A673 (cell line): ENCODE measurements at regions not wholly inside any gene's neighbourhood (a gene's known extent, or its start where the extent isn't known, plus 50 kb on each side); places are given as distances from the start of the nearest gene placed in this dataset.

Experiments used
- BruUV-seq: library from RNA; stranded (reverse); fragments of 400-500 nt; replicated peaks from 2 replicates; lab custom pipeline; 2021; lab: Mats Ljungman, UMichigan
- CTCF ChIA-PET: fragments of 300-600 bp; sonication (Branson Sonifier 250); formaldehyde crosslinking; loops from one replicate; lab custom pipeline; 2022; ENCODE audit warnings: antibody characterized with exemption; lab: Charles Lee
- POLR2A ChIA-PET: fragments of 300-600 bp; sonication (Branson Sonifier 250); formaldehyde crosslinking; loops from one replicate; lab custom pipeline; 2022; ENCODE audit warnings: antibody characterized with exemption; ENCODE audit not compliant: low non-redundant PET; lab: Charles Lee
- DNase-seq: peaks from one replicate; pipeline ENCODE4 v3.0.0-alpha.2; 2015; ENCODE audit warnings: low spot score
- H3K27ac ChIP-seq: fragments of 200-600 bp; sonication (generic); 2 replicates; pipeline ENCODE4 v1.5.1; 2016; ENCODE audit warnings: mixed run types, low read depth, mild to moderate bottlenecking, mixed read lengths, antibody characterized with exemption, low read length; ENCODE audit not compliant: poor library complexity, severe bottlenecking
- H3K27me3 ChIP-seq: fragments of 200-600 bp; sonication (generic); replicated peaks from 2 replicates; pipeline ENCODE4 v1.6.1; 2017; ENCODE audit warnings: mixed run types, low read depth, mild to moderate bottlenecking, mixed read lengths, antibody characterized with exemption, low read length; ENCODE audit not compliant: insufficient read depth, poor library complexity
- H3K36me3 ChIP-seq: fragments of 200-600 bp; sonication (generic); 2 replicates; pipeline ENCODE4 v1.6.1; 2016; ENCODE audit warnings: mixed run types, mild to moderate bottlenecking, mixed read lengths, antibody characterized with exemption, low read length; ENCODE audit not compliant: insufficient read depth, poor library complexity, severe bottlenecking
- H3K4me1 ChIP-seq: fragments of 200-600 bp; sonication (generic); 2 replicates; pipeline ENCODE4 v1.6.1; 2017; ENCODE audit warnings: mixed run types, mild to moderate bottlenecking, mixed read lengths, antibody characterized with exemption, low read length; ENCODE audit not compliant: insufficient read depth, poor library complexity, severe bottlenecking
- H3K4me3 ChIP-seq: fragments of 200-600 bp; sonication (generic); 2 replicates; pipeline ENCODE4 v1.5.1; 2016; ENCODE audit warnings: low read depth, mixed run types, mild to moderate bottlenecking, mixed read lengths, low read length; ENCODE audit not compliant: poor library complexity, severe bottlenecking
- H3K9me3 ChIP-seq: fragments of 200-600 bp; sonication (generic); 2 replicates; pipeline ENCODE4 v1.6.1; 2016; ENCODE audit warnings: mixed run types, low read depth, mild to moderate bottlenecking, mixed read lengths, antibody characterized with exemption, low read length; ENCODE audit not compliant: poor library complexity, severe bottlenecking
- EZH2 ChIP-seq: fragments of 200-600 bp; sonication (generic); IDR thresholded peaks from 2 replicates; pipeline ENCODE4 v1.6.1; 2017; ENCODE audit warnings: borderline replicate concordance, low read depth, mild to moderate bottlenecking, mixed read lengths, antibody characterized with exemption, low read length; ENCODE audit not compliant: poor library complexity, severe bottlenecking
- intact Hi-C: fragments of 100-400 bp; cut with micrococcal nuclease; formaldehyde crosslinking; loops from one replicate; pipeline ENCODE4 v1.10.0; 2022; ENCODE audit not compliant: unreplicated experiment
- TF ChIP-seq, protein P1 (sequence below): fragments of 300-800, 200-600 bp; sonication (generic); conservative IDR thresholded peaks from 2 replicates; pipeline ENCODE4 v1.5.1; 2017; ENCODE audit warnings: low read depth, mild to moderate bottlenecking, antibody characterized with exemption, low read length, moderate library complexity, mixed read lengths

DNA sequence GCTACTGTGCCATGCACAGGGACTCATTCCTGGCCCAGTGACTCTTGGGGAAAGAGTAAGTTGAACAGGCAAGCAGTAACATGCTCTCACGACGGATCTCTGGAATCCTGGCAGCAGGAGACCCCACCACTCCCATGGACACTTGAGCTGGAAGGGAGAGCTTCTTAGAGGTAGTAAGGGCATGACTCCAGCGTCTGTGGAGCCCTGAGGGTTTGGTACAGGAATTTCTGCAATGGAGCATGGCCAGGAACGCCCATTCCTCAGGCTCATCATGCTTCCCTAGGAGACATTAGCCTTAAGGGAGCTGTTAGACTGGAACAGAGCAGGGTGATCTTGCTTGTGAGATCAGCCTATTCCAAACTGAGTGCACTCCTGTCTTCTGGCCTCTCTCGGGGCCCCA, 212.9 kb downstream of the MAT2B start:
- Histone ChIP-seq H3K27ac (no peak overlapping the region), H3K4me3 (no peak overlapping the region), H3K4me1 (no peaks in the 10 kb centered on the region), H3K27me3 (peaks cover 13% of the 10 kb centered on the region), H3K36me3 (no peaks in the 10 kb centered on the region), H3K9me3 (no peaks in the 10 kb centered on the region)
- no peak for DNase-seq
- BruUV-seq = no TSS peak
- ChIA-PET CTCF (no interaction called here), POLR2A (no interaction called here)
- no peak for TF ChIP-seq EZH2
- TF ChIP-seq, protein P1, sequence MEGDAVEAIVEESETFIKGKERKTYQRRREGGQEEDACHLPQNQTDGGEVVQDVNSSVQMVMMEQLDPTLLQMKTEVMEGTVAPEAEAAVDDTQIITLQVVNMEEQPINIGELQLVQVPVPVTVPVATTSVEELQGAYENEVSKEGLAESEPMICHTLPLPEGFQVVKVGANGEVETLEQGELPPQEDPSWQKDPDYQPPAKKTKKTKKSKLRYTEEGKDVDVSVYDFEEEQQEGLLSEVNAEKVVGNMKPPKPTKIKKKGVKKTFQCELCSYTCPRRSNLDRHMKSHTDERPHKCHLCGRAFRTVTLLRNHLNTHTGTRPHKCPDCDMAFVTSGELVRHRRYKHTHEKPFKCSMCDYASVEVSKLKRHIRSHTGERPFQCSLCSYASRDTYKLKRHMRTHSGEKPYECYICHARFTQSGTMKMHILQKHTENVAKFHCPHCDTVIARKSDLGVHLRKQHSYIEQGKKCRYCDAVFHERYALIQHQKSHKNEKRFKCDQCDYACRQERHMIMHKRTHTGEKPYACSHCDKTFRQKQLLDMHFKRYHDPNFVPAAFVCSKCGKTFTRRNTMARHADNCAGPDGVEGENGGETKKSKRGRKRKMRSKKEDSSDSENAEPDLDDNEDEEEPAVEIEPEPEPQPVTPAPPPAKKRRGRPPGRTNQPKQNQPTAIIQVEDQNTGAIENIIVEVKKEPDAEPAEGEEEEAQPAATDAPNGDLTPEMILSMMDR = no peak
- intact Hi-C loops = no loop called here

DNA sequence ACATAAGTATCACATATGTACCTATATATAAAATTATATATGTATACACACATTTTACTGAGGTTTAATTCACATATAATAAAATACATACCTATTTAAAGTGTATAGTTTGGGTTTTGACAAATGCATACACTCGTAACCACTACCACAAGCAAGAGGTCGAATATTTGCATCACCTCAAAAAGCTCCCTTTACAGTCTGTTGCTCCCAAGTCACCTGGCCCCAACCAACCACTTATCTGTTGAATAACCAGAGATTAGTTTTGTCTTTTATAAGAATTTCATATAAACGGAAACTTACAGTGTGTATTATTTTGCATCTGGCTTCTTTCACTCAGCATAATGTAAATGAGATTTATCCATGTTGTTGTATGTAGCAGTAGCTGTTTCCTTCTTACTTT, 218.9 kb downstream of the MAT2B start:
- H3K4me3 ChIP-seq = no peak overlapping the region
- ChIA-PET POLR2A (no interaction called here), CTCF (no interaction called here)
- no peaks in the 10 kb centered on the region for H3K36me3 ChIP-seq
- no peak overlapping the region for H3K27ac ChIP-seq
- no TSS peak for BruUV-seq
- TF ChIP-seq, protein P1 = no peak
- no peak for TF ChIP-seq EZH2
- intact Hi-C loops = no loop called here
- no peak for DNase-seq
- no peaks in the 10 kb centered on the region for H3K4me1 ChIP-seq
- no peaks in the 10 kb centered on the region for H3K9me3 ChIP-seq
- peaks cover 13% of the 10 kb centered on the region for H3K27me3 ChIP-seq

DNA sequence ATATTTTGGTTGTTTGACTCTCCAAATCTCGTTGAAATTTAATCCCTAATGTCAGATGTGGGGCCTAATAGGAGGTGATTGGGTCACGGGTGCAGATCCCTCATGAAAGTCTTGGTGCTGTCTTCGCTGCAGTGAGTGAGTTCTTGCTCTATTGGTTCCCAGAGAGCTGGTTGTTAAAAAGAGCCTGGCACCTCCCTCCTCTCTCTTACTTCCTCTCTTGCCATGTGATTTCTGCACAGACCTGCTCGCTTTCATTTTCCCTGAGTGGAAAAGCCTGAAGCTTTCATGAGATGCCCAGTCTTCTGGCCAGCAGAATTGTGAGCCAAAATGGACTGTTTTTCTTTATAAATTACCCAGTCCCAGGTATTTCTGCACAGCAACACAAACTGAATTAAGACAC, 221.6 kb downstream of the MAT2B start:
- Histone ChIP-seq H3K4me1 (no peaks in the 10 kb centered on the region), H3K27me3 (peaks cover 16% of the 10 kb centered on the region), H3K4me3 (no peak overlapping the region), H3K27ac (no peak overlapping the region), H3K9me3 (no peaks in the 10 kb centered on the region), H3K36me3 (no peaks in the 10 kb centered on the region)
- ChIA-PET CTCF (no interaction called here), POLR2A (no interaction called here)
- no TSS peak for BruUV-seq
- no peak for DNase-seq
- intact Hi-C loops = no loop called here
- TF ChIP-seq EZH2 = no peak
- TF ChIP-seq, protein P1 = no peak
